HG02981 (cell line): ENCODE measurements at regions not wholly inside any gene's neighbourhood (a gene's known extent, or its start where the extent isn't known, plus 50 kb on each side); places are given as distances from the start of the nearest gene placed in this dataset.

Experiments
- ATAC-seq: cut with Tn5 transposase; IDR thresholded peaks from one replicate; pipeline ENCODE4 v1.9.1; 2021; ENCODE audit warnings: mild to moderate bottlenecking, moderate library complexity; ENCODE audit not compliant: unreplicated experiment

- ATAC-seq = no peak
Observed at GRCh38 chr3:4021162-4021561, 221.9 kb downstream of the LRRN1 start.

GRCh38 chr3:4029135-4029534 lies 229.9 kb downstream of the LRRN1 start:
- ATAC-seq = no peak

- no peak for ATAC-seq
Observed at GRCh38 chr3:4030624-4031023, 231.4 kb downstream of the LRRN1 start.

- ATAC-seq = no peak
Observed at GRCh38 chr3:4033296-4033695, 234.1 kb downstream of the LRRN1 start.

- no peak for ATAC-seq
Observed at GRCh38 chr3:4036046-4036445, 236.8 kb downstream of the LRRN1 start.

- ATAC-seq = no peak
Observed at GRCh38 chr3:4038351-4038750, 239.1 kb downstream of the LRRN1 start.

GRCh38 chr3:4042070-4042469 lies 242.8 kb downstream of the LRRN1 start:
- ATAC-seq = no peak

- ATAC-seq = no peak
Observed at GRCh38 chr3:4042869-4043268, 243.6 kb downstream of the LRRN1 start.

- no peak for ATAC-seq
Observed at GRCh38 chr3:4043867-4044575, 244.8 kb downstream of the LRRN1 start.

GRCh38 chr3:4044619-4045018 lies 245.4 kb downstream of the LRRN1 start:
- no peak for ATAC-seq

GRCh38 chr3:4045756-4046155 lies 246.5 kb downstream of the LRRN1 start:
- no peak for ATAC-seq

GRCh38 chr3:4047366-4047765 lies 248.1 kb downstream of the LRRN1 start:
- ATAC-seq = no peak

- ATAC-seq = no peak
Observed at GRCh38 chr3:4052706-4053105, 250.5 kb upstream of the SETMAR start.

GRCh38 chr3:4053975-4054374 lies 249.2 kb upstream of the SETMAR start:
- no peak for ATAC-seq

GRCh38 chr3:4060064-4060463 lies 243.1 kb upstream of the SETMAR start:
- no peak for ATAC-seq

- ATAC-seq = no peak
Observed at GRCh38 chr3:4060603-4061002, 242.6 kb upstream of the SETMAR start.

- no peak for ATAC-seq
Observed at GRCh38 chr3:4061195-4061594, 242.0 kb upstream of the SETMAR start.

- ATAC-seq = no peak
Observed at GRCh38 chr3:4061783-4062360, 241.3 kb upstream of the SETMAR start.

- ATAC-seq = no peak
Observed at GRCh38 chr3:4062621-4063020, 240.5 kb upstream of the SETMAR start.

GRCh38 chr3:4063916-4064574 lies 239.1 kb upstream of the SETMAR start:
- ATAC-seq = no peak

GRCh38 chr3:4065085-4065484 lies 238.1 kb upstream of the SETMAR start:
- ATAC-seq = no peak

GRCh38 chr3:4065554-4065953 lies 237.6 kb upstream of the SETMAR start:
- no peak for ATAC-seq
